HEK293T (cell line): ENCODE measurements at regions not wholly inside any gene's neighbourhood (a gene's known extent, or its start where the extent isn't known, plus 50 kb on each side); places are given as distances from the start of the nearest gene placed in this dataset.

ENCODE experiments used
- ARNT ChIP-seq: fragments of 450-650 bp; IDR thresholded peaks from 2 replicates; pipeline ENCODE4 v1.6.1; 2017; ENCODE audit warnings: mild to moderate bottlenecking
- BHLHE40 ChIP-seq: fragments of 450-650 bp; IDR thresholded peaks from 2 replicates; pipeline ENCODE4 v1.6.1; 2016; ENCODE audit warnings: mild to moderate bottlenecking, moderate library complexity, borderline replicate concordance
- CTBP1 ChIP-seq: fragments of 450-650 bp; IDR thresholded peaks from 2 replicates; pipeline ENCODE4 v1.6.1; 2016; ENCODE audit warnings: borderline replicate concordance
- FOXA1 ChIP-seq: fragments of 450-650 bp; IDR thresholded peaks from 2 replicates; pipeline ENCODE4 v1.6.1; 2016; ENCODE audit warnings: mild to moderate bottlenecking
- FOXK2 ChIP-seq: fragments of 450-650 bp; IDR thresholded peaks from 2 replicates; pipeline ENCODE4 v1.6.1; 2016; ENCODE audit warnings: mild to moderate bottlenecking
- FOXM1 ChIP-seq: fragments of 450-650 bp; IDR thresholded peaks from 2 replicates; pipeline ENCODE4 v1.6.1; 2017; ENCODE audit warnings: mild to moderate bottlenecking, borderline replicate concordance
- HDGF ChIP-seq: fragments of 450-650 bp; IDR thresholded peaks from 2 replicates; pipeline ENCODE4 v1.6.1; 2017; ENCODE audit warnings: antibody characterized with exemption, borderline replicate concordance
- LEF1 ChIP-seq: fragments of 450-650 bp; IDR thresholded peaks from 2 replicates; pipeline ENCODE4 v1.6.1; 2017; ENCODE audit warnings: mild to moderate bottlenecking, borderline replicate concordance
- NFRKB ChIP-seq: fragments of 450-650 bp; IDR thresholded peaks from 2 replicates; pipeline ENCODE4 v1.6.1; 2016; ENCODE audit warnings: mild to moderate bottlenecking, moderate library complexity
- PKNOX1 ChIP-seq: fragments of 450-650 bp; IDR thresholded peaks from 2 replicates; pipeline ENCODE4 v1.6.1; 2016
- SP1 ChIP-seq: fragments of 450-650 bp; IDR thresholded peaks from 2 replicates; pipeline ENCODE4 v1.6.1; 2017
- SUZ12 ChIP-seq: fragments of 450-650 bp; IDR thresholded peaks from 2 replicates; pipeline ENCODE4 v1.6.1; 2016; ENCODE audit warnings: mild to moderate bottlenecking
- TARDBP ChIP-seq: fragments of 450-650 bp; IDR thresholded peaks from 2 replicates; pipeline ENCODE4 v1.6.1; 2016
- ZNF384 ChIP-seq: fragments of 450-650 bp; IDR thresholded peaks from 2 replicates; pipeline ENCODE4 v1.6.1; 2016

- TF ChIP-seq FOXM1 (no peak), ARNT (no peak), LEF1 (no peak), CTBP1 (no peak), SP1 (no peak), FOXA1 (no peak), BHLHE40 (no peak), TARDBP (no peak), ZNF384 (no peak), FOXK2 (no peak), HDGF (no peak), PKNOX1 (no peak), NFRKB (no peak), SUZ12 (no peak)
These were observed 146.0 kb upstream of the JUN start for GRCh38 chr1:58929671-58930325.
